NCI-H2107 treated with DMSO at 0.1 percent for 48 hours (cell line): ENCODE measurements at regions not wholly inside any gene's neighbourhood (a gene's known extent, or its start where the extent isn't known, plus 50 kb on each side); places are given as distances from the start of the nearest gene placed in this dataset.
"Not testable (repeated sequence)": the region's sequence is repeated elsewhere in the genome, so short reads cannot be mapped to it uniquely, and the experiment has no call there.

Source experiments
- DNase-seq: peaks from one replicate; lab custom pipeline; 2025; ENCODE audit not compliant: unreplicated experiment; lab: John Stamatoyannopoulos, UW

DNA sequence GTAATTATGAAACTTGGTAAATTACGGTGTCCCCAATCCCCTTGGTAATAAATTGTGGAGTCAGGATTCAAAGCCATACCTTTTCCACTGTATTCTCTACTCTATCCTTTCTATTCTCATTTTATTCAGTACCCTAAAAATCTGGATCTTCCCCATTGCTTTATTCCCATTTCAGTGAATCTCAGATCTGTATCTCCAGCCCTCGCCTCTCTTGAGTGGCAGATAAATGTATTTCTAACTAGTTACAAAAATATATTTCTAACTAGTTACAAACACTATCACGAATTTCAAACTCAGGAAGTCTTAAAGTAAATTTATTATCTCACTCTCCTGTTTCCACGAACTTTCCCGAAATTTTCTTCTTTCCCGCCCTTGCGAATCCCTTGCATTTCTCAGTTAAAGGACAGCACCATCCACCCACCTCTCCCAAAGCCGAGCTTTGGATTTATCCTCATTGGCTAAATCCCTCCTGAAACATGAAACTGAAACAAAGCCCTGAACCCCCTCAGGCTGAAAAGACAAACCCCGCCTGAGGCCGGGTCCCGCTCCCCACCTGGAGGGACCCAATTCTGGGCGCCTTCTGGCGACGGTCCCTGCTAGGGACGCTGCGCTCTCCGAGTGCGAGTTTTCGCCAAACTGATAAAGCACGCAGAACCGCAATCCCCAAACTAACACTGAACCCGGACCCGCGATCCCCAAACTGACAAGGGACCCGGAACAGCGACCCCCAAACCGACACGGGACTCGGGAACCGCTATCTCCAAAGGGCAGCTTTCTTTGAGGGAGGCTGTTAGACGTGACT lies 164.3 kb upstream of the PABPC3 start:
- DNase-seq, result no peak

DNA sequence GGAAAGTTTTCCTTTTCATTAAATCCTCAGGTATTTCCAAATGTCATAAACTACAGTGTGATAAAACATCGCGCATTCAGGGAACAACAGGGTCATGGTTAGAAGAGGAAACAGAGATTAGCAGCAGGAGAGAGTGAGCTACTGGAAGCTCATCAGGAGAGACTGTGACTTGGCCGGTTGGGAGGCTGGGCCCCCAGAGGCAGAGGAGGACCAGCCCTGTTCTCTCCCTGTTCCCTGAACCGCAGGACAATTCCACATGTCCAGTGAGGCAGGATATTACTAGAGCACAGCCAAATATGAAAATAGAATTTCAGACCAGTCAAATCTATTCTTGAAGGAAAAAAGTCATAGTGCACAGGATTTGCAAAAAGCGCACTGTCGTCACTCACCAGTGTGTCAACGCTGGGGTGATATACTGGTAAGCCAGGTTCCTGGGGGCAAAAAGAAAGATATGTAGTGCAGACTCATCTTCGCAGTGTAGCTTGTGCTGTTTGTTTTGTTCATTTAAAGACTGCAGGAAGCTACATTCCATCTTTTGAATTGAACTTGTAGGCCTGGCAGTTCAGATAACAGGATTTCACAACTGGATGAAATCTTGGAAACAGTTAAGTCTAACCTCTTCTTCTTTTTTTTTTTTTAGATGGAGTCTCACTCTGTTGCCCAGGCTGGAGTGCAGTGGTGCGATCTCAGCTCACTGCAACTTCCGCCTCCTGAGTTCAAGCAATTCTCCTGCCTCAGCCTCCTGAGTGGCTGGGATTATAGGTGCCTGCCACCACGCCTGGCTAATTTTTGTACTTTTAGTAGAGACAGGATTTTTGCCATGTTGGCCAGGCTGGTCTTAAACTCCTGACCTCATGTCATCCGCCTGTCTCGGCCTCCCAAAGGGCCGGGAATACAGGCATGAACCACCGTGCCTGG lies 162.6 kb upstream of the PABPC3 start:
- DNase-seq, result not testable (repeated sequence)

DNA sequence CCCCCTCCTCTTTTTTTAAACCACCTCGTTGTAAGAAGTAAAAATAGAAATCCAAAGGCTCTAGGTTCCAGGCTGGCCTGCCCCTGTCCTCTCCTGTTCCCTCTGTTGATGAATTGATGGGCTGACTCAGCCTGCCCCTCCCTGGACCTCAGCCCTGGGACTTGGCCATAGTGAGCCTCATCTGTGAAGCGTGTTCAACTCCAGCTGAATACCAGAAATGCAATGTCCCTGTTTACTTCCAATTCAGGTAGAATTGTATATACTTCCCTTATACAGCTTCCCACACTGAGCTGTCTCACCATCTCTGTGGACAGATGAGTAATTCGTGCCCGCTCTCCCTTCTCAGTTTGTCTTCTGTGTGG lies 161.9 kb upstream of the PABPC3 start:
- not testable (repeated sequence) for DNase-seq

DNA sequence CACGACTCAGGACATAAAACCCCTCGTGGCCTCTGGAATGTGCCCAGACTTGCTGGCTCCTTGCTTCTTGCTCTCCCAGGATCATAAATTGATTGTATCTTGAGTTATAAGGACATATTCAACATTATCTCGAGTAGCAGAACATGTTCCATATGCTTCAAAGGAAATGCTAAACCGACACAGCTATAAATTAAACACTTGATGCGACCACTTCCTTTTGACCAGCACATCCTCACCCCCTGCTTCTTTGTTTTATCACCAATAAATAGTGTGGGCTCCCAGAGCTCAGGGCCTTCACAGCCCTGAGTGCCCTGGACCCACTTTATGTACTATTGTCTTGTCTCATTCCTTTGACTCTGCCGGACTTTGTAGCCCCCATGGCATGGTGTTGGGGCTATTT lies 157.0 kb upstream of the PABPC3 start:
- DNase-seq, result no peak

DNA sequence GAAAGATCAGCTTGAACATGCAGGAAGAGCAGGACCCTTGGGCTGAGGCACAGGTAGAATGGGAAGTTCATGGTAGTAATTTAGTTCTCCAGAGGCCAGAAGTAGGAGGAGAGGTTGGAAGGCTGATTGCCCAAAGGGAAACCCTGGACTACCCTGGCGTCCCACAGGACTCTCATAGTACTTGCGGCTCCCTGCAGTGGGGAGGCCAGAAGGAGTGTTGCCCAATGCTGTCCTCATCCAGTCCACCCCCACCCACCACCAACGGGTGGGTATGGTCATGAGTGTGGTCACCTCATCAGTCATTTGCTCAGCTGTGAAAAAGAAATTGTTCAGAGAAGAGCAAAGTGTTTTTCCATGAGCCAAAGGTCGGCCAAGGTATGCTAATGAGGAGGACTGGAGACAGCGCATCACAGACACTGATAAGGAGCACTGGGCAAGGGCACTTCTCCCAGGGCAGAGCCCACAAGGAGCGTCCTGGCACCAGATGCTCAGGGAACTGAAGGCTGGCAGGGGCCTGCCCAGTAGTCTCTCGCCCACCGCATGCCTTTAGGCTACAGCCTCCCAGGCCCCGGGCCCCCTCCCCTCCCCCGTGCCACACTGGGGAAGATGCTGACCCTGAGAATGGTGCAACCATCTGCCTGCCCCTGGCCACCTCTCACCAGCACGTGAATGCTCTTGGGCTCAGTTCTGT lies 154.8 kb upstream of the PABPC3 start:
- not testable (repeated sequence) for DNase-seq

DNA sequence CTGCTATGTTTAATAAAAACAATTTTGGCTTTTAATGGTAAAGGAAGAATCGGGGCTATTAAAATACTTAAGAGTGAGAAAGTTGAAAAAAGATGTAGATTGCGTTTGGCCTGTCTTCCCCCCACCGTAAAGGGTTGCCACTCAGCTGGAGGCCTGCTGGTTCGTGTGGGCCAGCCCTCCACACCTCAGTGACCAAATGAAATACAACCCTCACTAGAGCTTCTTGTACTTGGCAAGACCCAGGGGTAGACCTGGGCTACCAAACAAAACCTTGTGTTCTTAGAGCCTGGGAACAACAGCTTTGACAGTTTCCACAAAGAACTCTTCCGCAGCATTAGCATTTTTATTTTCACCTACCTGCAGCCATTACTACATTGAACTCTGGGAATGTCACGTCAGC lies 152.8 kb upstream of the PABPC3 start:
- DNase-seq, result peak; percentile 21

DNA sequence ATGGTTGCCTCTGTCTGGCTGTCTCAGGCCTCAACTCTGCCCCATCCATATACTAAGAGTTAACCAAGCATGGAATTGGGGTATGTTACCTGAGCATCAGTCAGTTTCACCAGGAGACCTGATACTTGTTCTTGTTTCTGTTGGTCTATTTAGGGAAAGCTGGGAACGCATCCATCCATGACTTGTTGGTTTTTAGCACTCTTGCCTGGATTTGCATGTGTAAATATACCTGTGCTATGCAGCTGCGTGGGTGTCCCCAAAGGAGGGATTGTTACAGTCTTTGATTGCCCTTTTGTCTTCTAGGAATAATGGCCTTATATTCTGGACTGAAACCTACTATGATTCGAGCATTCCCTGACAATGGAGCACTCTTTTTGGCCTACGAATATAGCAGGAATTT lies 151.9 kb upstream of the PABPC3 start:
- DNase-seq, result peak; percentile 75

DNA sequence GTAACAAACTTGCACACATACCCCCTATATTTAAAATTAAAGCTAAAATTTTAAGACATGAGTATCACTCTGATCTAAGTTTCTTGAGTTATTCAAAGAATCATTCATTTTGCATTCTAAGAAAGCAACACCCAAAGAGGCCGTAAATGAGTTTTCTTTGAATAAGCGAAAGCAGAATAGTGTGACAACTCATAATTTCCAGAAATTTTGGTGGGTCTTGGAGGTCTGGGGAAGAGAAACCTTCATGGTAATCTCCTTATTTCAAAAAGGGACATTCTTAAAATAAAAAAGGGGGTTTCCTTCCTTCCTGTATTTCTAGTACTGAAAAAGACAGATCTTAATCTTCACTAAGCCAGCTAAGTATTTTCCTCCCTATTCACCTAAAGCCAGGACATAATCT lies 147.0 kb upstream of the PABPC3 start:
- not testable (repeated sequence) for DNase-seq

DNA sequence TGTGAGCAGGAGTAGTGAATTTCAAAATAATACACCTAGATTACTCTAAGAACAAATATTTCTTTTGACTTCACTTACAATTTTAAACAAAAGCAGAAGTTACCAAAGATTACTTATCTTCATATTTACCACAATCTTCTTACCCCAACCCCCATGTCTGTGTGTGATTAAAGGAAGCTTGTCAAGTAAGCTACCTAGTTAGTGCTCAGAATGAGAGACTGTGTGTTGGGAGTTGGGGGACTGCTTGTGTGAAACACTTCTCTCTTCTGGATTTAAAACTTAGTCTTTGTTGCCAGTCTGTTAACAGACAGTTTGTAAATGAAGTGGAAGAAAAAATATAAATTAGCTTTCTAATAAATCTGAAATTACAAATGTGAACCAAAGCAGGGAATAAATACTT lies 145.3 kb upstream of the PABPC3 start:
- not testable (repeated sequence) for DNase-seq

DNA sequence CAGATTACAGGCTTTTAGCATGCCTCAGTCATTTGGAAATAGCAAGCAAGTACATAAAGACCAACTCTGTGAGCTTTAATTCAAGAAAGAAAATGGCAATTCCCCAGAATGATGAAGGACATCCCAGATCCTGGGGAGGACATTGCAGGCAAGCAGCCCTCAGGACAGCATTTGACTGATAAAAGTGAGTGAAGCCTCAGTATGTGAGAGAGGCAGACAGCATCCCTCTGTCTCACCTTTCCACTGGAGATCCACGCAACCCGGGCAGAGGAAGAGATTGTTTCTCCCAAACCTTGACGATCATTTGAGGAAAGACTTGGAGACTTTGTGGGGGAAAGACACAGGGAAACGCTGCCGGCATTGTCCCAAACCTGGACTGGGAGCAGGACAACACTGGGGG lies 128.0 kb upstream of the PABPC3 start:
- not testable (repeated sequence) for DNase-seq

DNA sequence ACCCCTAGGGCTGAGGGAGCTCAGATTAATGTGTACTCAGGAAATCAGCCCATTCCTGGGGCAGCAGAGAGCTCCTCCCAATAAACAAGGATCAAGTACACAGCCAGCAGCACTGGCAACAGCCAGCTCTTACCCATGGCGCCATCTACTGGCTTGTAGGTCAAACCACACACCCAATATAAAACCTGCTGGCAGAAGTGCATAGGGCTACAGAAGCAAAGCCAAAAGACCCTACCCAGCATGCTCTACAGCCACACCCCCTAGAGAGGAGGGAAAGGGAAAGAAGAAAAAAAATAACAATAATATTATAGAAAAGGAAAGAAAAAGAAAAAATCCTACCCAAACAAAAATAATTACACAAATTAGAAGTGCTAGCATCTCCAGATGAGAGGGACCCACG lies 127.5 kb upstream of the PABPC3 start:
- not testable (repeated sequence) for DNase-seq

- DNase-seq, result not testable (repeated sequence)
Observed at GRCh38 chr13:24973102-24973501, 122.8 kb upstream of the PABPC3 start.

GRCh38 chr13:24981181-24981803 lies 114.6 kb upstream of the PABPC3 start:
- DNase-seq, result not testable (repeated sequence)

DNA sequence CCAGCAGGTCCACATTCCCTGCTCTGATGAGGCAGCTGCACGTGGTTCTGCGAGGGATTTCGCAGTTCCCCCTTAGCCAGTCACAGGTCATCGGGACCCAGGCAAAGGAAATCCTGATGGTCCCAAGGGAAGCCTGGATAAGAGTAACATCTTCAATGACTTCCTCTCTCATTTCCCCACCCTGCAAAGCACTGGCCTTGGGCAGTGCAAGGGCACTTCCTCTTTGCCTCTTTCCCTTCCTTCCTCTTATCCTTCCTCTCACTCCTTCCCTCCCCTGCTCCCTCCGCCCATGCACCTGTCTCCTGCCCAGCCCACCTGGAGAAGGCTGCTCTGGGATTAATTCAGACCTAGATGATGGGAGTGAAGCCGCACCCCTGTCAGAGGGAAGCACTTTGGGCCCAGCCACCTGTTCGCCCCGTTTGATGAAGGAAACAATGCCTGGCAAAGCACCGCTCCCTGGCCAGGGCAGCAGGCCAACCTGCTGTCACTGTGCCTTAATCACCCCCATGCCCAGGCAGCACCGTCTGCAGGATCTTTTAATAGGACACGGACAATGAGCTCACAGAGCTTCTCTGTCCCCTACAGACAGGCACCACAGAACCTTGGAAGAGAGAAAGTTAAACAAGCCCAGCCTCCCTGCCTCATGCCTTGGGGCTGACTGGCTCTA lies 113.5 kb upstream of the PABPC3 start:
- DNase-seq, result peak; percentile 28

- DNase-seq, result no peak
Observed at GRCh38 chr13:24983094-24983493, 112.8 kb upstream of the PABPC3 start.

DNA sequence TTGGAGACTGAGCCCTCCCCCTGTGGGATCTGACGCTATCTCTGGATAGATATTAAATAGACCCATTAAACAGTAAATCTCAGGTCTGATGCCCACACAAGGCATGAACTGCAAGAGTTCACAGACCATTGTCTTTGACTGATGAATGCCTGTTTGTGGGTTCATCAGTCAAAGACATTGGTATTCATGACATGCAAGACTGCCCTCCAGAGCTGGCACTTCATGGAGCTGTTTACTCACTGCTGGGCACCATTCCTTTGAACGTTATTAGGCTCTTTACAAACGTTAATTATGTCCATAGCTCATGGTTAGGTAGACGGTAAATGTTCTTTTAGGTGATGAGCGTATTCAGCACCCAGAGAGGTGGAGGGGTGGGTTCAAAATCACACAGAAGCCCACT lies 111.8 kb upstream of the PABPC3 start:
- no peak for DNase-seq

DNA sequence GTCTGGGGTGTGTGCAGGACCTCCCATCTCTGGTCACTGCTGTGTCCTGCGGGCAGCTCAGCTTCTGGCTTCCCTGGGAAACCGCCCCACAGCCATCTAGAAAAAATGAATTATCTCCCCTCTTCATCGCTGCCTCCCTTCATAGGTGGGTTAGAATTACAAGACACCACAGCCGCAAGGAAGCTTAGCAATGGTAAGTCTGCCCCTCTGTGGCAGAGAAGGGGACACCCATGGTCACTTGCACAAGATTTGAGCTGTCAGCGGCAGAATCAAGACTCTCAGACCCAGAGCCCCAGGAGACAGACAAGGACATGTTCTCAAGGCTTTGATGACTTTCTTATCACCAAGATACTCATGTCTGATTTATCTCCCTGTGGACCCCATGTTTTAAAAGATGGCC lies 110.8 kb upstream of the PABPC3 start:
- no peak for DNase-seq

DNA sequence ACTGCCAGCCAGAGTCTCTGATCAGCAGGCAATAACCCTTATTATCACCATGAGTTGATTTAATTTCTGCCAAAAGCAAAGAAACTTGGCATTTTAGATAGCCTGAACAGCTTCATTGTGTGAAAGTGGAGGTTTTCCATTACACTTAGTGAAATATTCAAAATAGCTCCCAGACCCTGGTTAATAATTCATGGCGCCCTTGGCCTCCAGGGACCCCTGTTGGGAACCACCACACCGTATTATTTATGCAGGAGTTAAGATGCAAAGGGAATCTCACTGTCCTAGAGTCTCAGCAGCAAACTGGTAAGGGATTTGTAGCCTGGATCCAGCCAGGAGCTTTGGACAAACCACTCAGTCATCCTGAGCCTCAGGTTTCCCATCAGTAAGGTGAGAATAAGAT lies 110.0 kb upstream of the PABPC3 start:
- DNase-seq, result no peak

- no peak for DNase-seq
Observed at GRCh38 chr13:24986826-24987225, 109.1 kb upstream of the PABPC3 start.

GRCh38 chr13:24989959-24990358 lies 106.0 kb upstream of the PABPC3 start:
- DNase-seq, result not testable (repeated sequence)
